GM19438 (cell line): ENCODE measurements at regions not wholly inside any gene's neighbourhood (a gene's known extent, or its start where the extent isn't known, plus 50 kb on each side); places are given as distances from the start of the nearest gene placed in this dataset.

Experiments used
- ATAC-seq: cut with Tn5 transposase; IDR thresholded peaks from one replicate; pipeline ENCODE4 v1.9.1; 2021; ENCODE audit warnings: low read depth; ENCODE audit not compliant: unreplicated experiment

DNA sequence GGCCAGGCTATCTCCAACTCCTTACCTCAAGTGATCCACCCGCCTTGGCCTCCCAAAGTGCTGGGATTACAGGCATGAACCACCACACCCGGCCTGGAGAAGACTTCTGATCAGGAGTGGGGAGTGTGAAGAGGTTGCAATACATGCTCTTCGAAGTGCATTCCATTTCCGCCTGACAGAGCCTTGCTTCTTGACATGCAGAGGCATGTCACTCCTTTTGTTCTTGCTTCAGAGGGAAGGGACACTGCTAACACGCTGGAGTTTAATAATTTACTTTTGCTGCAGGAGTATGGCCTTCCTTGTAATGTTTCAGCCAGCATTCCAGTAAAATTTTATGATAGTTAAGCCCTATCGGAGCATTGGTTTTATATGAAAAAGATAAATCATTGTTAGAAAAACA is 74.9 kb downstream of the SLC25A47 start:
- ATAC-seq = no peak

DNA sequence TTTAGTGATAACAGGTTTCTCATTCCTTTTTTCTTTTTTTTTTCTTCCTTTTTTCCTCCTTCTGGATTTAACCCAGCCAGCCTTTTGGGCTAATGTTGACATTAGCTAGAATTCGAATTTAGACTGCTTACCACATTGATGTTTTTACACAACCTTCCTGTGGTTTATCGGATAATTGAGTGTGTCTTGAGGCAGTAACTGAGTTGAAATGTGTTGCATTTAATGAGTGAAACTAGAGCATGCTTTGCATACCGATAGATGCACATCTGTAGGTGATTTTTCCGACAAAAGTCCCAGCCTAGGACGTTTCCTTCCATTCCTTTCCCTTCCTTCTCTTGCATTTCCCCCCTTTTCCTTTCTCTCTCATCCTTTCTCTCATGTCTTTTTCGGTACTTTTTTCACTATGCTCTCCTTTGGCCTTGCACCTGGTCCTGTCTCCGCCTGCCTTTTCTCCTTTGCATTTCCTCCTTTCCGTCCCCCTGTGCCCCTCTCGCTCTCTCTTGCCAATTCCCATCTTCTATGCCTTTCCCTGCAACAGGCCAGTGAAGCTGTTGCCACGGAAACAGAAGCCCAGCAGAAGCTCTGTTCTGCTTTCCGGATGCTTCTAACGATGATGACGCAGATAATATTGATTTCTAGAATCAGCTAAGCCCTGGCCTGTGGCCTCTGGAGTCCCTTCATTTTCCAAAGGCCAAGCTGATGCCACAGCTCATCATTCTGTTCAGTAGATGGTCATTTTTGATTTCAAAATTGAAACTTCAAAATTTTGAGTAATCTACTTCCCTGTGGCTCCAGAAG is 76.1 kb downstream of the SLC25A47 start:
- no peak for ATAC-seq

DNA sequence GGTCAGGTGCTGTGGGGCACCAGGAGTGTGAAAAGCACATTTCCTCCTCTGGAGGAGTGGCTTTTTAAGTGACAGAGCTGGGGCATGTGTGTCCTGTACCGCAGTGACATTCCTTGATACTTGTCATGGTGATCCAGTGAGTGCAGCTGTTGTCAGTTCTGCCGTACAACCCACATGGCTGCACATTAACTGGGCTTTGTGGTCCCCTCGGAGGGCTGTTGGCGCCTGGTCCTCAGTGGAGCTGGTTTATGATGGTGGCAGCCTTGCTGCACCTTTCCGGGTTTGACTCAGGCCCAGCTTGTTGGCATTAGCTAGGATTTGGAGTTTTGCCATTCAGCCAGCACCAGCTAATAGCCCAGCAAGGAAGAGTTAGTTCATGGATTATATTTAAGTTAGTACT is 77.0 kb downstream of the SLC25A47 start:
- no peak for ATAC-seq

DNA sequence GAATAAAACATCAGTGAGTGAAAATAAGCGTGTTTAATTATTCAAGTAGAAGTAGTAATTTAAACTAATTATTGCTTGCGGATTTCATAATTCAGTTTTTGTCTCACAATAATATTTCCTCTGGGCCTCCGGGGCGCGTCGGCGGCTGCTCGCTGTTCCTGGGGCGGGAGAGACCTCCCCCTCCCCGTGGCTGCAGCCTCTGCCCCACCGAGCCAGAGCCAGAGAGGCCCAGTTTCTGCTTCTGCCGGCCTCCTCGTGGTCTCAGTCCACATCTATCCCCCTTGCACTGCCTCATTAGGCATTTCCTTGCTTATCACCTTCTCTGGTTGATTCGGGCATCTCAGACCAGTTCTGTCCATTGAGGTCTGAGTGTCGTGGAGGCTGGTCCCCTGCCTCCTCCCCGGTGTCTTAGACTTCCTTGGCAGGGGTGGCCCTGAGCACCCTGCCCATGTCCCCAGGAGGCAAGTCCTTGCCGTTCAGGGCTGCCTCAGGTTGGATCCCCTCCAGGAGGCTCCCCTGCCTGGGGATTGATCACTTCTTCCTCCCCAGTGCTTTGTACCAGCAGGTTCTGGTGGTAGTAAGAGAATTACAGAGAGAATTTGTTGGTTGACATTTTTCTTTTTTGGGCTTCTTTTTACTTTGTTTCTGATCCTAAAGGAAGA is 78.0 kb downstream of the SLC25A47 start:
- ATAC-seq = no peak

DNA sequence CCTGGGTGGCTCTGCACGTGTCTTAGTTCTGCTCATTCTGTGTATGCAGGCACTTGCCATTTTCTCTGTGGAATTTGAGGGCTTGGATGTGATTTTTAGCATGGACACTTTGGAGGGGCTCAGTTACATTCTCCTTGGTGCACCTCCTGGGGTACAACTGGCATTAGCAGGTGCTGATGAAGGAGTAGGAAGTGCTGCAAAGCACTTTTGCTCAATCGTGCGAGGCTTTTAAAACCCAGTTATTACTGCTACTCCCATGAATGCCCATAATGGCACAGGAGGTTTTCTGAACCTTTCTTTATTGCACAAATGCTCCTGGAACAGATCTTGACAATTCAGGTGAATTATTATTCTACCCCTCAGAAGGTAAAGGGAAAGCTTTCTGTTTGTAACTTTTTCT is 78.7 kb downstream of the SLC25A47 start:
- ATAC-seq = no peak

DNA sequence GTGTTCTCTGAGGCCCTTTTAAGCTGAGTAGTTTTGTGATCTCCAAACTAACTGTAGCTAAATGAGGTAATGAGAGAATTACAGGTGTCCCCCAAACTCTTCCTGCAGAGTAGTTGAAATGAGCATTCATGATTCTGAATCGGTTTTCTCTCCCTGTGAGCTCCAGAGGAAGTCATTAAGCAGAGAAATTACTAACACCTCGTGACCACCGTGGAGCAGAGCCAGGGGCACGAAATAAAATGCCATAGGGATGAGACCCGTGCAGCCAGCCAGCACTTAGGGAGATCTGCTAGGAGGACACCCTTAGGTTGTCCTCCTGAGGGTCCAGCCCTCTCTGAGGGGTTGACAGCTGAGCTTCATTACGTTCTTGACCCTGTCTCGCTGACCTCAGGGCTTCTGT is 79.5 kb downstream of the SLC25A47 start:
- no peak for ATAC-seq

DNA sequence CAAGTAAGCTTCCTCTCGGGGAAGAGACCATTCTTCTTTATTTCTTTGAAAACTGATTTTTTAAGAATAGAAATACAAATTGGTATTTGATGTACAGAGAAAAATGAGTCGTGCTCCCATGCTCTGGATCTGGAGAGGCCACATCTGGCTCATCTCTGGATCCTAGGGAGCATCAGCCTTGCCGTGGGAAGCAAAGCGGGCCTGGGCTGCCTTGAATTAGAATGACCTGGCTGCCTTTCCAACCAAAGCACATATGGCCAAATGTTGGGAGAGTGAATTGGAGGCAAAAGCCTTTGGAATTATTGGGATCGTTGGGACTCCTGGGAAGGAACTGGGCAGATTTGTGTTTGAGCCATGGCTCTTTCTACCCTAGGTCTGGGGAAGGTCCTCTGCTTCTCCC is 80.0 kb downstream of the SLC25A47 start:
- no peak for ATAC-seq

DNA sequence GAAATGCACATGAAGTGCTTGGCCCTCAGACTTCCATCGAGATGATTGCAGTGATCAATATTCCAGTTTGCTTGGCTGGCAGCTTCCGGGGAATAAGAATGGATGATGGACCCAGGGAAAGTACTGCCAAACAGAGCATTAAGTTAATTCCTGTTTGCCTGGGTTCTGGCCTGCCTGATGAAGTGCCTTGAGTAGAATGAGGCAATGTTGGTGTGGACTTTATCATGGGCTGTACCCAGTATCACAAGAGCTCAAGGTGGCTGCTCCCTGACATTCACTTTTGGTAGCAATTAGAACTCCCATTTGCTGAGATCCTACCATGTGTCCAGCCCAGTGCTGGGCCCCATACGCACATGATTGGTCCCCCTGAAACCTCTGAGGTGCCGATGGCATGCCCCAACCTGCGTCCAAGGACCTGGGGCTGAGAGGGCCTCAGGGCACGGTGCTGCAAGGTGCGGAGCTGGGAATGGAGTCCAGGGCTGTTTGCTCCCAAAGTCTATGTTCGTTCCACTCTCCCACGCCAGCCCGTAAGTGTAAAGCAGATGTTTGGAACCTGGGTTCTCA is 80.7 kb downstream of the SLC25A47 start:
- no peak for ATAC-seq

DNA sequence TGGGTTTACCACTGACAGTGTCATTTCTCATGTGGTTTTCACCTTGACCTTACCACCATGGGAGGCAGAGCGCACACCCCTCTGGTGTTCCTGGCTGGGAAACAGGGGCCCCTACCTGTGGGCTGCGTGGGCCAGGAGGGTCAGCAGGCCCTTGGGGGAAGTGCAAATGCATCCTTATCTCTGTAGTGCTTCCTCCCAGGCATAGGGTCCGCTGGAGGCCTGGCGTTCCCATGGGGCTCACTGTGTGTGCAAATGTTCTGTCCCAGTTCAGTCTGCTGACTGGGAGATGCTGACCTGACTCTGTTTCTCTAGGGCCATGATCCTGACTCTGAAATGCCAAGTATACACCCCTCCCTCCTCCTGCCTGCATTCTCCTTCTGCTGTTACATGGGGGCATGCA is 81.3 kb downstream of the SLC25A47 start:
- no peak for ATAC-seq

DNA sequence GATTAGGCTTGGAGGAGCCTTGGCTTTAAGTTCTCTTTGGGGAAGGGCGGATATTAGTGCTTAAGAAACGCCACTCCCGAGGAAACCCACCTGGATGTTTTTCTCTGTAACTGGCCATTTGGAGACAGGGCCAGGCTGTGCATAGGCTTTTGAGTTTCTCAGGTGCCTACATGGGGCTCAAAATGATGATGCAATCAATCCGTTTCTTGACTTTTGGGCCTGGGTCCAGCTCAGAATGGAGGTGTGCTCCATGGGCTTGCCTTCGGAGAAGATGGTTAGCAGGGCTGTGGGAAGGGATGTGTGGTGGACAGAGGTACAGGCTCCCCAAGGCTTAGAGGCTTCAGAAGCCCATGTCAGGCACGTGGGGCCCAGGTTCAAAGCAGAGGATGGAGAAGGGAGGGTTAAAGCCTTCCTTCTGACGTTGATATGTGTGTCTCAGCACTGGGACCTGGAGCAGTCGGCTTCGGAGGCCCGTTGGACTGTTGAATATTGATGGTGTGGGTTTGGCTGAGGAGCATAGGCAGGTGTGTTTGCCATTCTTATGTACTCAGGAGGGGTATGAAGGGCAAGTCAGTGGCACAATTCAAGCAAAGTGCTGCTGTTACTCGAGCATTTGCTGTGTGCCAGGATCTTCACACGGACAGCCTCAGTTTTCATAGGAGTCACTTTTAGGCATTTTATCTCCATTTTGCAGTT is 82.8 kb downstream of the SLC25A47 start:
- ATAC-seq = no peak

DNA sequence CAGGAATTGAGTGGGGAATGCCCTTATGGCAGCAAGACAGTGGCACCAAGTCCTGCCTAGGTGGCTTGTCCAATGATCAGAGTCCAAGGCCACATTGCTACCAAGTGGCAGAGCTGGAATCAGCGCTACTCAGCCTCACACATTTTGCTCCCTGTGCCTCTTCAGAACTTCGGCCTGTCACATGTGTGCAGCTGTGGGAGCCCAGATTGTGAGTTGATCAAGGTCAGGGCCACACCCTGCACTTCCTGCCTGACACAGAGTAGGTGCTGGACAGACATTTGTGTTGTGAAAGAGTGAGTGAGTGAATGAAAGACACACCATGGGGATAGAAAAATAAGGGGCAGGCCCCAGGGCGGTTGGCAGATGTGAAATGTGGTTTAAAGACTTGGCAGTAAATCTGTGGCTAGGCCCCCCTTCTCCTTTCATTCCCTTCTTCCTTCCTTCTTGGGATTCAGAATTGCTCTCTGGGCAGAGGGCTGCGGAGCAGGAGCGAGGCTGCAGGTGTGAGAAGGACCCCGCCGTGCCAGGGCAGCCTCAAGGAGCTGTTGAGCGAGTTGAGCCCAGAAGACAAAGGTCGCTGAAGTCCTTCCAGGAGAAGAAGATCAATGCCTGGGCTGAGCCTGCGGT is 83.5 kb downstream of the SLC25A47 start:
- no peak for ATAC-seq

DNA sequence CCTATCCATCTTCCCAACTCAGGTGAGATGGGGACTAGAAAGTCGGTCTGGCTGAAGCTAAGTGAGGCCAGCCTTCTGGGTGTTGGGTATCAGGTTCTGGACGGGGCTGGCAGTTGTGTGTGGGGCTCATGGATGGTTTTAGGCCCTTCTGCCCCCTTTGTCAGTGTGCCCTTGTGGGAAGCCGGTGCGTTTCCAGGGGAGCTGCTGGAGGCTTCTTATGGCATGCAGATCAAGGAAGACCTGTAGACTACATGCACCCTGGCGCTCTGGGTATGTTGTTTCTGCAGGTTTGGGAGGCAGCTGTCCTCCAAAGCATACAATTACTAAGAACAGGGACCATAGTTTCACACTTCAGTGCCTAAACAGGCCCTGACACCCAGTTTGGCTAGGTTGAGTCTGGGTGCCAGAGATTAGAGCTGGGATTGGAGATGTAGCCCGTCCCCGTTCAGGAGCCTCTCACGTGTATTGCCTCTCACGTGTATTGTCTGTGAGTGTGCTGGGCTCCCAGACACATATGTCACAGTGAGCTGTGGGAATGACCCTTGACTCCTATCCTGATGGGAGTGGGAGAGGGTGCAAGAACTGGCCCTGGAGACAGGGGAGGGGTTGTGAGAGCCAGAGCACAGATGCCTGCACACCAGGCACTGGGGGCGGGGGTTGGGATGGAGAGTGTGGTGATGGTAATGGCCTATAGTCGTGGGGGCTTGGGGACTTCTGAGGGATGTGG is 84.4 kb downstream of the SLC25A47 start:
- ATAC-seq = no peak

DNA sequence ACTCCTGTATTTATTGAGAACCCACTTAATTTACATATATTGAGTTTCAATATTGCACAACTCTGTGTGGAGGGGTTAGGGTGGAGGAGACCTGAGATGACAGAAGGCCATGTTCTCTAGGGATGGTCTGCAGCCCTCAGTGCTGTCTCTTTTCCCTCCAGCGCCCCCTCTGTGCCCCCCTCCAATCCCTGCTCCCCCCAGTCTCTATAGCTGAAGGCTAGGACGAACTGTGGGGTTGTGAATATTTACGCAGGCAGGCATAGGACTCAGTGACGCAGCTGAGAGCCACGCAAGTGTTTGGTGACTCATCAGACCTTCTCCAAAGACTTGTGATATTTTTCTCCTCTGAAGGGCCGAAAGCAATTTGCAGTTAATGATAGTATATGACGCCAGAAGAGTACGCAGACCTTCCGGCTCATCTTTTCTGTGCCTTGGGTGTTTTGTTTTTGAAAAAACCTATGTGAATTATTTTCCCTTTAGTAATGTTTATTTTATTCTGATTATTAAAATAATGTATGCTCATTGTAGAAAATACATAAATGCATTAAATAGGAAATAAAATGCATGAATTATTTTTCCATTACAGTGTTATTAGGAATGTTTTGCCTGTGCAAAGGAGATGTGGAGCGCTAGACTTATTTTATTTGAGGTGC is 85.3 kb downstream of the SLC25A47 start:
- no peak for ATAC-seq

DNA sequence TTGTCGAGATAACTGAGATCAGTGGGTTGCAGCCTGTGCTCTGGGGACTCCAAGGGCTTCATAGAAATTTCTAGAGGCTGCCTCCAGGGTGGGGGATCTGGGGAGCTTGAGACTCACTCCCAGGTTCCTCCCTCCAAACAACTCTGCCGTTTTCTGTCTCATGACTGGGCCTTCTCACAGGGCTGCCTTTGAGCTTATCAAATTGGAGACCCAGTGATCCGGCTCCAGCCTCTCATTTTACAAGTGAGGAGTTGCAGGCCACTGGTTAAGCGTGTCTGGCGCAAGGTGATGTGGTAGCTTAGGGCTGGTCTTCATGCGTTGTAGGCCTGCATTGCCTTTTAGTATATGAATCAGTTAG is 85.8 kb downstream of the SLC25A47 start:
- ATAC-seq = no peak

DNA sequence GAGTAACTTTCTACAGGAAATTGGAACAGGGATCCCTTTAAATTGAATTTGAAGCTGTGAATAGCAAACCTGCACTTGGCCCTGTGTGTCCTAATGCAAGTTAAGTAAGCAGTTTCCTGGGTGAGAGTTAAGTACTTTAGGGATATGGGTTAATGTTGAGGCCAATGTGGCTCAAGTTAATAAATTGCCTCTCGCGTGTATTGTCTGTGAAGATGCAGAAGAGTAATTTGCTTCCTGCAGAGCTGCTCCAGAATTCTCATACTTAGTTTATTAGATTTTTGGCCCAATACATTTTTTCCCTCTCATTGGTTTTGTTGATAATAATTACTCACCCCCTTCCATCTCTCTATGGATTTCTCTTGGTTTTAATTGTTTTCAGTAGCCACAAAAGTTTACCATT is 86.5 kb downstream of the SLC25A47 start:
- ATAC-seq = no peak

DNA sequence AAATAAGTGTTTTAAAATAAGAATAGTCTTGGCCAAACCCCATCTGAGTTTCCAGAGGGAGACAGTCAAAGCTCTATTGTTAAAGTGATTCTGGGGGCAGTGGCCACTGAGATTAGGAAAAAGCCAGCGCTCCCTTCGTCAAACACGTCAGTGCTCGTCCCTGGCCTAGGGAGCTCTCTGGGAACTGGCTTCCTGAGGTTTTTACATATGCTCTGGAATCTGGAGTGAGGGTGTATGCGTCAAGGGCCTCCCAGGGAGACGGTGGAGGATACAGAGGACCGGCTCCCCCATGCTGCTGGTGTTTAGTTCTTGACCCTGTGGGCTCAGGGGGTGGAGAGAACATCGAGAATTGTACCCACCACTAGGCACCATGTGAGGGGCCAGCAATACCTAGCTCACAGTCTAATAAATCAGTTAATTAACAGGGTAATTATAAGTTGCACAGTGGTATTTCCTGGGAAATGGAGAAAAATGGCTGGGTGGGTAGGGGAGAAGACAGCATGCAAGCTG is 87.0 kb downstream of the SLC25A47 start:
- no peak for ATAC-seq

DNA sequence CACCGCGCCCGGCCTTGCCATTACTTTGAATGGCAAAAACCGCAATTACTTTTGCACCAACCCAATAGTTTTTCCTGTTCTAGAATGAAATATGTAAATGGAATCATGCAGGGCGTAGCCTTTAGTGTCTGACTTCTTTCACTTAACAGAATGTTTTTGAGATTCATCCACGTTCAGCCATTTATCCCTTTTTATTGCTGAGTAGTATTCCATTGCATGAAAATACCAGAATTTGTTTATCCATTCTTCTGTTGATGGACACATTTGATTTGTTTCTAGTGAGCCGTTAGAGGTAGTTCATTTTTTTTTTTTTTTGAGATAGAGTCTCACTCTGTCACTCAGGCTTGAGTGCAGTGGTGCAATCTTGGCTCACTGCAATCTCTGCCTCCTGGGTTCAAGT is 90.6 kb downstream of the SLC25A47 start:
- ATAC-seq = no peak

DNA sequence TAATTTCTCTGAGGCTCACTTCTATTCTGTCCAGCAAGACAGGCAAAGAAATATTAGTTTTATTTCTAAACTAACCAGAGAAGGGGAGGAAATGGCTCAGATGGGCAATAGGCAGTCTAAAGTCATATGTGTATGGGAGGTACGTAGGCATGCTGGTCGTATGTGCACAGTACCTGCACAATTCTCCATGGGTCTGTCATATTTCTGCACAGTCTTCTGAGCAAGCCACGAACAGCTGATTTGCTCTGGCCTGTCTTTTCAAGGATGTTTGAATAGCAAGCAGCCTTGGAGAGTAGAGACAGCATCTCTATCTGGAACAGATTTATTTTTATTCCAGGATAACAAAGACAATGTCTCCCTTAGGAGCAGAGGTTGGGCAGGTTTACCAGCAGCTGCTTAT is 92.1 kb downstream of the SLC25A47 start:
- ATAC-seq = no peak

DNA sequence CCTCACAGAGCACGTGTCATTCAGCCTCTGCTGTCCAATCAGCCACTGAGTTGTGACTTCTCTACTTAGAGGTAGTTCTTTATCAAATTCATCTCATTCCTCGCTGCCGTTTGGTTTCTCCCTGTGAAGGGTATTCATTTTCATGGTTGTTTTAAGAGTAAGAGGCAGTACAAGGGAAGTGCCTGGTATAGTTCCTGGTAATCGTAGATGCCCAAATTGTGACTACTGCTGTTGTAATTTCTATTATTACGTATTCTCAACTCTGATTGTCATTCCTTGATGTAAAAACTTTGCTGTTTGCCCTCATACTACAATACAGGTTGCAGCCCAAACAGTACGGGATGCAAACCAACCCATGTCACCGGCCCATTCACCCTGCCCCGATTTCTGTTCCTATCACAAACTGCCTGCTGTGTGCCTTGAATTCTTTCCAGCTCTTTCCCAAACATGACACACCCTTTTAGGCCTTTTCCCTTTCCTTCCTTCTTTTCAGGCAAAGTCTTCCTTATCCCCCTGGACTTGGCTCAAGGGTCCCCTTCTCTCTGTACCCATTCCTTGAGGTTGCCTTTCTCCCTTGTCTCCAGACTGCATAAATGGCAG is 93.0 kb downstream of the SLC25A47 start:
- ATAC-seq = no peak
